Peyer's patch (tissue), 4 donors: ENCODE measurements at regions not wholly inside any gene's neighbourhood (a gene's known extent, or its start where the extent isn't known, plus 50 kb on each side); places are given as distances from the start of the nearest gene placed in this dataset.

Experiments
- CTCF ChIP-seq, 6 experiments: fragments of 450-650 bp in 4 of 6; fragments of 200-600 bp in 2 of 6; sonication (generic) in 1 of 6; IDR thresholded peaks; one replicate each; pipeline ENCODE4 v1.5.1; 2017 to 2019; ENCODE audit warnings: antibody characterized with exemption in 6 of 6, mild to moderate bottlenecking in 3 of 6, moderate library complexity in 1 of 6
- POLR2A ChIP-seq, 2 donors: fragments of 450-650 bp; IDR thresholded peaks; one replicate each; pipeline ENCODE4 v1.5.1; 2017; ENCODE audit warnings: antibody characterized with exemption in 2 of 2, mild to moderate bottlenecking in 2 of 2, moderate library complexity in 2 of 2

- TF ChIP-seq CTCF (IDR thresholded peaks at IDR 0.05) (no peak), POLR2A (IDR thresholded peaks at IDR 0.05) (no peak)
Measured at GRCh38 chr7:47211519-47211973, 370.4 kb downstream of the TNS3 start.
